HepG2 (cell line): ENCODE measurements at regions not wholly inside any gene's neighbourhood (a gene's known extent, or its start where the extent isn't known, plus 50 kb on each side); places are given as distances from the start of the nearest gene placed in this dataset.

Source experiments
- ATAC-seq: fragments of 200-7000 bp; cut with Tn5 transposase; 3 replicates; pipeline ENCODE4 v1.9.1; 2020; ENCODE audit warnings: mild to moderate bottlenecking, moderate library complexity
- BruUV-seq: library from RNA; stranded (reverse); fragments of 400-500 nt; replicated peaks from 2 replicates; lab custom pipeline; 2021; lab: Mats Ljungman, UMichigan
- CTCF ChIA-PET: fragments of 300-600 bp; formaldehyde crosslinking; extraction: SDS; loops from one replicate; lab custom pipeline; 2021; ENCODE audit warnings: low total read pairs, inconsistent platforms, low intra/inter-chr PET ratio; lab: Yijun Ruan, JAX
- POLR2A ChIA-PET: fragments of 350-600 bp; sonication (Branson Sonifier 250); formaldehyde crosslinking; loops from one replicate; lab custom pipeline; 2020; ENCODE audit warnings: antibody characterized with exemption, inconsistent platforms; lab: Yijun Ruan, JAX
- DNase-seq: peaks from one replicate; pipeline ENCODE4 v3.0.0-alpha.2; 2015; ENCODE audit warnings: low spot score
- FAIRE-seq: peaks from 3 replicates; lab custom pipeline; 2011; peaks lifted over from hg19 to GRCh38; lab: Jason Lieb, UNC
- H2AFZ ChIP-seq: one replicate; pipeline ENCODE4 v1.6.1; 2011; ENCODE audit warnings: low read length, inconsistent platforms
- H3K27ac ChIP-seq: fragments of 300-600 bp; 3 replicates; pipeline ENCODE4 v1.8.0; 2011; ENCODE audit warnings: mixed run types, mild to moderate bottlenecking, mixed read lengths, low read length, inconsistent platforms; ENCODE audit not compliant: insufficient read depth; ENCODE audit errors: extremely low read length
- H3K27me3 ChIP-seq, 2 experiments: fragments of 200-600 bp in 1 of 2; 2 replicates in 1 of 2; 3 replicates in 1 of 2; pipeline versions ENCODE4 v1.6.0 to v1.8.0; 2011; ENCODE audit warnings: low read length in 2 of 2, mild to moderate bottlenecking in 2 of 2, moderate library complexity in 2 of 2, inconsistent platforms in 1 of 2; ENCODE audit not compliant: insufficient read depth in 2 of 2, control insufficient read depth in 1 of 2
- H3K36me3 ChIP-seq, 2 experiments: fragments of 200-600 bp in 1 of 2; replicated peaks in 1 of 2; 2 replicates in 1 of 2; 3 replicates in 1 of 2; pipeline versions ENCODE4 v1.5.1 to v1.8.0; 2011; ENCODE audit warnings: low read length in 2 of 2, inconsistent platforms in 1 of 2; ENCODE audit not compliant: insufficient read depth in 2 of 2, control insufficient read depth in 1 of 2
- H3K4me1 ChIP-seq: 2 replicates; pipeline ENCODE4 v1.5.1; 2012; ENCODE audit warnings: low read length, inconsistent platforms; ENCODE audit not compliant: insufficient read depth
- H3K4me2 ChIP-seq: 2 replicates; pipeline ENCODE4 v1.6.0; 2011; ENCODE audit warnings: low read depth, low read length, inconsistent platforms
- H3K4me3 ChIP-seq, 3 experiments: fragments of 200-600 bp in 1 of 3; sonication (generic), shearing (Covaris generic) in 1 of 3; replicated peaks in 1 of 3; 2 replicates each; pipeline ENCODE4 v1.5.1; 2011 to 2016; ENCODE audit warnings: low read length in 3 of 3, inconsistent platforms in 2 of 3, low read depth in 2 of 3, mild to moderate bottlenecking in 2 of 3, control low read depth in 1 of 3, mixed read lengths in 1 of 3; ENCODE audit not compliant: insufficient read depth in 1 of 3
- H3K79me2 ChIP-seq: one replicate; pipeline ENCODE4 v1.6.1; 2011; ENCODE audit warnings: low read length, inconsistent platforms; ENCODE audit not compliant: insufficient read depth
- H3K9ac ChIP-seq: 2 replicates; pipeline ENCODE4 v1.6.0; 2011; ENCODE audit warnings: mild to moderate bottlenecking, low read depth, low read length, inconsistent platforms; ENCODE audit not compliant: insufficient read depth
- H3K9me3 ChIP-seq: 2 replicates; pipeline ENCODE4 v1.5.1; 2012; ENCODE audit warnings: mild to moderate bottlenecking, low read length
- H4K20me1 ChIP-seq: 2 replicates; pipeline ENCODE4 v1.6.0; 2011; ENCODE audit warnings: inconsistent platforms, mild to moderate bottlenecking, low read length, moderate library complexity; ENCODE audit not compliant: insufficient read depth
- ARHGAP35 ChIP-seq: sonication (generic); formaldehyde crosslinking; IDR thresholded peaks from 2 replicates; pipeline ENCODE4 v1.9.0; 2022; ENCODE audit warnings: mild to moderate bottlenecking, inconsistent platforms, moderate library complexity, missing genetic modification reagents, borderline replicate concordance
- KLF15 ChIP-seq: sonication (generic); formaldehyde crosslinking; IDR thresholded peaks from 2 replicates; pipeline ENCODE4 v1.8.1; 2023; ENCODE audit warnings: borderline replicate concordance, mild to moderate bottlenecking, inconsistent platforms, missing genetic modification reagents, mixed read lengths
- LRRFIP1 ChIP-seq: sonication (generic); formaldehyde crosslinking; conservative IDR thresholded peaks from 2 replicates; pipeline ENCODE4 v1.4.0; 2020; ENCODE audit warnings: missing genetic modification reagents
- REPIN1 ChIP-seq: sonication (generic); formaldehyde crosslinking; IDR thresholded peaks from 2 replicates; pipeline ENCODE4 v1.8.0; 2022; ENCODE audit warnings: missing genetic modification reagents, low read depth, mild to moderate bottlenecking, borderline replicate concordance
- ZFP91 ChIP-seq: sonication (generic); formaldehyde crosslinking; IDR thresholded peaks from 2 replicates; pipeline ENCODE4 v1.9.0; 2022; ENCODE audit warnings: missing genetic modification reagents, mild to moderate bottlenecking, borderline replicate concordance
- ZHX2 ChIP-seq, 2 experiments: sonication (generic) in 1 of 2; formaldehyde crosslinking in 1 of 2; IDR thresholded peaks; 2 replicates each; pipeline versions ENCODE4 v1.6.1 to v1.9.0; 2014 to 2022; ENCODE audit warnings: antibody characterized with exemption in 1 of 2, borderline replicate concordance in 1 of 2, inconsistent platforms in 1 of 2, low read depth in 1 of 2, missing genetic modification reagents in 1 of 2
- ZNF362 ChIP-seq: sonication (generic); formaldehyde crosslinking; IDR thresholded peaks from 2 replicates; pipeline ENCODE4 v1.4.0; 2020; ENCODE audit warnings: missing genetic modification reagents, mild to moderate bottlenecking, borderline replicate concordance
- WGBS: methylation state at CpG from one replicate; pipeline ENCODE4 v1.1.6; 2017; ENCODE audit warnings: low lambda C conversion rate; 5-methylcytosine and 5-hydroxymethylcytosine counted together
- in situ Hi-C: cut with HindIII; loops from 2 replicates; pipeline ENCODE4 v1.10.0; 2017; ENCODE audit warnings: low pct_unique_long_range_greater_than_20kb; ENCODE audit not compliant: extremely low pct_ligation_motif_present
- intact Hi-C: fragments of 100-400 bp; cut with micrococcal nuclease; formaldehyde crosslinking; loops from one replicate; pipeline ENCODE4 v1.10.0; 2022; ENCODE audit not compliant: unreplicated experiment
- TF ChIP-seq, protein P1 (sequence below): sonication (generic); formaldehyde crosslinking; IDR thresholded peaks from 2 replicates; pipeline ENCODE4 v1.4.0; 2020; ENCODE audit warnings: missing genetic modification reagents

GRCh38 chr4:189832528-189832927 is 108.1 kb upstream of the FRG1 start:
- ChIA-PET CTCF (no interaction called here), POLR2A (no interaction called here)
- Histone ChIP-seq H4K20me1 (no peaks in the 10 kb centered on the region), H3K27me3 (peaks cover 0 to 17% of the 10 kb centered on the region in 2 experiments; a peak in 2 of 5 replicates), H3K79me2 (no peaks in the 10 kb centered on the region), H3K27ac (no peak overlapping the region), H3K36me3 (no peaks in the 10 kb centered on the region), H3K4me3 (no peak overlapping the region), H3K4me1 (no peaks in the 10 kb centered on the region), H3K9ac (no peak overlapping the region), H3K4me2 (no peak overlapping the region), H3K9me3 (peaks cover 12% of the 10 kb centered on the region), H2AFZ (no peak overlapping the region)
- DNase-seq (no peak), ATAC-seq (no peak), FAIRE-seq (no peak)
- no TSS peak for BruUV-seq
- 13% methylated on average over 6 of the region's 6 CpGs for WGBS
- in situ Hi-C loops: no loop called here
- intact Hi-C loops: no loop called here
- TF ChIP-seq ZFP91 (no peak), ZHX2 (IDR thresholded peaks at IDR 0.05; ENCODE audit: low read depth) (no peak), ZHX2 (CRISPR knock-in tag; IDR thresholded peaks at IDR 0.05; ENCODE audit: borderline replicate concordance) (no peak), REPIN1 (CRISPR knock-in tag) (no peak), LRRFIP1 (CRISPR knock-in tag) (no peak), ZNF362 (no peak), KLF15 (CRISPR knock-in tag) (no peak), ARHGAP35 (CRISPR knock-in tag) (no peak)
- TF ChIP-seq, protein P1, sequence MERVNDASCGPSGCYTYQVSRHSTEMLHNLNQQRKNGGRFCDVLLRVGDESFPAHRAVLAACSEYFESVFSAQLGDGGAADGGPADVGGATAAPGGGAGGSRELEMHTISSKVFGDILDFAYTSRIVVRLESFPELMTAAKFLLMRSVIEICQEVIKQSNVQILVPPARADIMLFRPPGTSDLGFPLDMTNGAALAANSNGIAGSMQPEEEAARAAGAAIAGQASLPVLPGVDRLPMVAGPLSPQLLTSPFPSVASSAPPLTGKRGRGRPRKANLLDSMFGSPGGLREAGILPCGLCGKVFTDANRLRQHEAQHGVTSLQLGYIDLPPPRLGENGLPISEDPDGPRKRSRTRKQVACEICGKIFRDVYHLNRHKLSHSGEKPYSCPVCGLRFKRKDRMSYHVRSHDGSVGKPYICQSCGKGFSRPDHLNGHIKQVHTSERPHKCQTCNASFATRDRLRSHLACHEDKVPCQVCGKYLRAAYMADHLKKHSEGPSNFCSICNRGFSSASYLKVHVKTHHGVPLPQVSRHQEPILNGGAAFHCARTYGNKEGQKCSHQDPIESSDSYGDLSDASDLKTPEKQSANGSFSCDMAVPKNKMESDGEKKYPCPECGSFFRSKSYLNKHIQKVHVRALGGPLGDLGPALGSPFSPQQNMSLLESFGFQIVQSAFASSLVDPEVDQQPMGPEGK: no peak
